Cardiac fibroblast (primary cell): ENCODE measurements at regions not wholly inside any gene's neighbourhood (a gene's known extent, or its start where the extent isn't known, plus 50 kb on each side); places are given as distances from the start of the nearest gene placed in this dataset.
A peak's percentile ranks its signal among the peaks of the same experiment; 100 is the strongest.

Experiments used
- DNase-seq, 2 donors: peaks; one replicate each; pipeline versions ENCODE4 v3.0.0 to v3.0.0-alpha.2; 2010; ENCODE audit warnings: low read depth in 2 of 2
- H3K4me3 ChIP-seq, 2 donors: replicated peaks in 1 of 2; 1 replicate in 1 of 2; 2 replicates in 1 of 2; pipeline ENCODE4 v1.5.1; 2011; ENCODE audit warnings: low read depth in 2 of 2, low read length in 2 of 2, mild to moderate bottlenecking in 2 of 2, moderate library complexity in 1 of 2
- CTCF ChIP-seq: IDR thresholded peaks from one replicate; pipeline ENCODE4 v1.5.1; 2011; ENCODE audit warnings: low read depth, mild to moderate bottlenecking, low read length, inconsistent platforms

DNA sequence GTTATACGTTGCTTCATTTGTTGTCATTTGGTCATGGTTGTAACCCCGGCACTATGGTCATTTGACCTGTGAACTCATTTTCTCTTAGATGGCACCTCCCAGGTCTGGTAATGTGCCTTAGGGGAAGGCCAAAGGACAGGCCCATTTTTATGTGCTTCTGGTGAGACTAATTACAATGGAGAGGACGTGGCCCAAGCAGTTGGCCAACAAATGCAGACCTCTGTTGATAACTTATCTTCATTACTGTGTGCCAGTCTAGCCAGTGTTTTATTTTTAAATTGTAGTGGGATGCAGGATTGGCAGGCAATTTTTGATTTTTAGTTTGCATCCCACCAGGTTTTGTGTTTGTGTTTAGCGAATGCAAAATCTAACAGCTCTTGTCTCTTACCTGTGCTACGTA, 321.5 kb upstream of the AKR1E2 start:
- no peak for DNase-seq
- no peak overlapping the region for H3K4me3 ChIP-seq
- TF ChIP-seq CTCF = no peak

GRCh38 chr10:4503076-4503475, 322.9 kb upstream of the AKR1E2 start:
- TF ChIP-seq CTCF = no peak
- H3K4me3 ChIP-seq = no peak overlapping the region
- no peak for DNase-seq

DNA sequence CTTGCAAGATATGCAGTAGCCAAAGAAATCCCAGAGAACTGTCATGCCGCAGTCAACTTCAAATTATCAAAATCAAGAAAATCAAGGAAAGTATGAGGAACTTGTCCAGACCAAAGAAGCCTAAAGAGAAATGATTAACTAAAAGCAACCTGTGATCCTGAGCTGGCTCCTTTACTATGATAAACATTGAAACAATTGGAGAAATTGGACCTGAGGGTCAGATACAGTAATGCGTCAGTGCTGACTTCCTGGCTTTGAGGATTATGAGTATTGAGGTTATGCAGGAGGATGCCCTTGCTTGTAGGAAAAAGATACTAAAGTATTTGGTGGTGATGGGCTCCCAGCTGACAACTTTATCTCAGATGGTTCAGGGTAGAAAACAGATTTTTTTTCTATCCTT, 324.7 kb upstream of the AKR1E2 start:
- peak in 1 of 2 donors; percentile 45 for DNase-seq
- H3K4me3 ChIP-seq = no peak overlapping the region
- TF ChIP-seq CTCF = no peak

DNA sequence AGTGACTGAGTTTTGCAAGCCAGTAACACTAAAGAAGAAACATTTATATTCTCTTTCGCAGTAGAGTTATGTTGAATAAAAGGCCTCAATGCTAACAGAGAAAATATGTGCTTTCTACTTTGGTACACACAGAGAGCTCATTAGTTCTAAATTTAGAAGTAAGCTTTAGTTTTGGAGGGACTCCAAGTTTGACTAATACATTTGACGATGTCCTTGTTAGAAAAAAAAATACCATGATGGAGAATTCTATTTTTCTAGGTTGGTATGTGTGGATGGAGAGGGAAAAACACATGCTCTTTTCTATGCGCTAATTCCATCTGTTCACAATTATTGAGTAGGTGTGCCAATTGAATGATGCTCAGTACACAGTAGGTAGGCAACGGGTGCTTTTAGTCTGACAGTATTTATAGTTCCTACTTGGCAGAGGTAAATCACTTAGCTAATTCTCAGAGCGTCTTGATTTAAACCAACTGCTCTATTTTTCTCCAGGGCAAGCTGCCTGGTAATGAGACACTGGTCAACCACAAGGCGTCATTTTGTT, 327.2 kb upstream of the AKR1E2 start:
- H3K4me3 ChIP-seq = no peak overlapping the region
- no peak for TF ChIP-seq CTCF
- peak; percentile 90 to 92 for DNase-seq

- DNase-seq = no peak
- no peak overlapping the region for H3K4me3 ChIP-seq
- TF ChIP-seq CTCF = no peak
Observed at GRCh38 chr10:4494551-4494950, 331.5 kb upstream of the AKR1E2 start.

- DNase-seq = no peak
- H3K4me3 ChIP-seq = no peak overlapping the region
- no peak for TF ChIP-seq CTCF
Observed at GRCh38 chr10:4492202-4492601, 333.8 kb upstream of the AKR1E2 start.

GRCh38 chr10:4488904-4489303, 337.1 kb upstream of the AKR1E2 start:
- no peak for DNase-seq
- no peak overlapping the region for H3K4me3 ChIP-seq
- TF ChIP-seq CTCF = no peak
